HEK293T (cell line): ENCODE measurements at regions not wholly inside any gene's neighbourhood (a gene's known extent, or its start where the extent isn't known, plus 50 kb on each side); places are given as distances from the start of the nearest gene placed in this dataset.

ENCODE experiments used
- CTCF ChIA-PET: fragments of 350-600 bp; formaldehyde crosslinking; extraction: SDS; loops from one replicate; lab custom pipeline; 2021; ENCODE audit warnings: antibody characterized with exemption, inconsistent platforms; lab: Yijun Ruan, JAX
- POLR2A ChIA-PET: fragments of 350-600 bp; formaldehyde crosslinking; extraction: SDS; loops from one replicate; lab custom pipeline; 2020; ENCODE audit warnings: antibody characterized with exemption, inconsistent platforms; lab: Yijun Ruan, JAX
- DNase-seq: peaks from one replicate; pipeline ENCODE4 v3.0.0; 2012; ENCODE audit warnings: mixed read lengths; ENCODE audit errors: extremely low spot score
- ARNT ChIP-seq: fragments of 450-650 bp; IDR thresholded peaks from 2 replicates; pipeline ENCODE4 v1.6.1; 2017; ENCODE audit warnings: mild to moderate bottlenecking
- BHLHE40 ChIP-seq: fragments of 450-650 bp; IDR thresholded peaks from 2 replicates; pipeline ENCODE4 v1.6.1; 2016; ENCODE audit warnings: mild to moderate bottlenecking, moderate library complexity, borderline replicate concordance
- CTBP1 ChIP-seq: fragments of 450-650 bp; IDR thresholded peaks from 2 replicates; pipeline ENCODE4 v1.6.1; 2016; ENCODE audit warnings: borderline replicate concordance
- ELF4 ChIP-seq: fragments of 450-650 bp; IDR thresholded peaks from 2 replicates; pipeline ENCODE4 v1.6.1; 2017; ENCODE audit warnings: antibody characterized with exemption
- FOXA1 ChIP-seq: fragments of 450-650 bp; IDR thresholded peaks from 2 replicates; pipeline ENCODE4 v1.6.1; 2016; ENCODE audit warnings: mild to moderate bottlenecking
- FOXK2 ChIP-seq: fragments of 450-650 bp; IDR thresholded peaks from 2 replicates; pipeline ENCODE4 v1.6.1; 2016; ENCODE audit warnings: mild to moderate bottlenecking
- FOXM1 ChIP-seq: fragments of 450-650 bp; IDR thresholded peaks from 2 replicates; pipeline ENCODE4 v1.6.1; 2017; ENCODE audit warnings: mild to moderate bottlenecking, borderline replicate concordance
- HDGF ChIP-seq: fragments of 450-650 bp; IDR thresholded peaks from 2 replicates; pipeline ENCODE4 v1.6.1; 2017; ENCODE audit warnings: antibody characterized with exemption, borderline replicate concordance
- L3MBTL2 ChIP-seq: fragments of 450-650 bp; conservative IDR thresholded peaks from 2 replicates; pipeline ENCODE4 v1.6.1; 2016; ENCODE audit warnings: mild to moderate bottlenecking
- LEF1 ChIP-seq: fragments of 450-650 bp; IDR thresholded peaks from 2 replicates; pipeline ENCODE4 v1.6.1; 2017; ENCODE audit warnings: mild to moderate bottlenecking, borderline replicate concordance
- NFRKB ChIP-seq: fragments of 450-650 bp; IDR thresholded peaks from 2 replicates; pipeline ENCODE4 v1.6.1; 2016; ENCODE audit warnings: mild to moderate bottlenecking, moderate library complexity
- PKNOX1 ChIP-seq: fragments of 450-650 bp; IDR thresholded peaks from 2 replicates; pipeline ENCODE4 v1.6.1; 2016
- SP1 ChIP-seq: fragments of 450-650 bp; IDR thresholded peaks from 2 replicates; pipeline ENCODE4 v1.6.1; 2017
- SUZ12 ChIP-seq: fragments of 450-650 bp; IDR thresholded peaks from 2 replicates; pipeline ENCODE4 v1.6.1; 2016; ENCODE audit warnings: mild to moderate bottlenecking
- TARDBP ChIP-seq: fragments of 450-650 bp; IDR thresholded peaks from 2 replicates; pipeline ENCODE4 v1.6.1; 2016
- ZNF384 ChIP-seq: fragments of 450-650 bp; IDR thresholded peaks from 2 replicates; pipeline ENCODE4 v1.6.1; 2016

- no peak for TF ChIP-seq FOXK2
- no peak for TF ChIP-seq CTBP1
- TF ChIP-seq LEF1, result no peak
- TF ChIP-seq SUZ12, result no peak
- no peak for TF ChIP-seq PKNOX1
- no peak for TF ChIP-seq NFRKB
- no peak for TF ChIP-seq L3MBTL2
- POLR2A ChIA-PET, result no interaction called here
- CTCF ChIA-PET, result no interaction called here
- no peak for DNase-seq
These were observed 125.2 kb upstream of the MKLN1 start for GRCh38 chr7:131202451-131202850.

DNA sequence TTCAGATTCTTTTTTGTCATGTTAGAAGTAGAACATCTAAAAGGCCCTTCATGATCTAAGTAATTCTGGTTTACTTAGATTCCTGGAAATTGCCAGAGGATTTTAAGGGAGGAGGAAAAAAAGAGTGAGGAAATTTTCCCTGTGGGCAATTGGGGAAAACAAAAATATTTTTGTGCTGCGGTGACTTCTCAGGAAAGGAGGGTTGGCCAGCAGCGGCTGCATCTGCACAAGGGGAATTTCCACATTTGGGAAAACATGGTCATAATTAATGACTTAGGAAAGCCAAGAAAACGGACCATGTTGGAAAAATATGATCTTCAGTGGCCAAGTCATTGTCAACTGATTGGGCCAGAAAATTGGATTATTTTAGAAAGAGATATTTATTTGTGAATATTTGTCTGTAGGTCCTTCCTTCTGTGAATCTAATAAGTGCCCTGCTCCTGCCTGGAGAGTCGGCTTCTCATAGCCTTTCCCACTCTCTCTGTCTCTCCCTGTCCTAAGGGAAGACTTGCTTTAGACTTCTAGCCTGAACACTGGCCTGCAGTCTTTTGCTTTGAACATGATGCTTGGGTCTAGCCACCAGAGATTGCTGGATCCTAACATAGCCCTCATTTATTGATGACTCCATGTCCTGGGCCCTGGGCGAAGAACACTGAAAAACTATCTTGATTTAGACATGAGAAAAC is 124.2 kb upstream of the MKLN1 start:
- no peak for TF ChIP-seq FOXA1
- no peak for TF ChIP-seq ZNF384
- no peak for TF ChIP-seq FOXK2
- no peak for TF ChIP-seq BHLHE40
- no peak for TF ChIP-seq HDGF
- TF ChIP-seq FOXM1, result no peak
- no peak for TF ChIP-seq CTBP1
- no peak for TF ChIP-seq ELF4
- TF ChIP-seq L3MBTL2, result no peak
- no peak for TF ChIP-seq SUZ12
- TF ChIP-seq ARNT, result no peak
- no peak for TF ChIP-seq SP1
- ChIA-PET CTCF (no interaction called here), POLR2A (no interaction called here)
- DNase-seq, result no peak

- TF ChIP-seq BHLHE40 (no peak), SP1 (no peak), CTBP1 (no peak), NFRKB (no peak), FOXA1 (no peak), ELF4 (no peak), SUZ12 (no peak), PKNOX1 (no peak), ZNF384 (no peak), L3MBTL2 (no peak)
- DNase-seq, result no peak
- ChIA-PET CTCF (no interaction called here), POLR2A (no interaction called here)
These were observed 118.9 kb upstream of the MKLN1 start for GRCh38 chr7:131208777-131209176.

GRCh38 chr7:131210618-131211017 is 117.1 kb upstream of the MKLN1 start:
- no peak for DNase-seq
- no peak for TF ChIP-seq ARNT
- TF ChIP-seq SUZ12, result no peak
- CTCF ChIA-PET, result no interaction called here
- POLR2A ChIA-PET, result no interaction called here

DNA sequence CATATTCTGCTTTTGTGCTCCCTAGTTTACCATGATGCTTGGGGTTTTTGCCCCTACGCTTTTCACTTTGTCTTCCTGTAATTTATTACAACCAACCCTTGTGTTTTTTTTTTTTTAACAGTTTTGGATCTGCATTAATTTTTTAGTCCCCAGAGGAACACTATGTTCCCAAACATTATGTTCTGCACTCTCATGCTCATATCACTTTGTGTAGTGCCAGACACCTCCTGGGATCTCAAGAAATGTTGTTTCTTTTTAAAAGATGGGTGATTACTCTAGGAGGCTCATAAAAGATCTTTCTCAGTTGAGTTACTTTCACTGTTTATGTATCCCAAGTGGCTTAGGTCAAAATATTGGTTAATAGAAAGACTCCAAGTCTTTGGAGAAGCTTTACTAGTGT is 116.2 kb upstream of the MKLN1 start:
- CTCF ChIA-PET, result no interaction called here
- POLR2A ChIA-PET, result no interaction called here
- TF ChIP-seq LEF1 (no peak), HDGF (no peak), CTBP1 (no peak), FOXM1 (no peak), ARNT (no peak), PKNOX1 (no peak), SUZ12 (no peak), ZNF384 (no peak), BHLHE40 (no peak), ELF4 (no peak), SP1 (no peak), L3MBTL2 (no peak), FOXK2 (no peak), NFRKB (no peak), FOXA1 (no peak)
- DNase-seq, result no peak

- TF ChIP-seq PKNOX1, result 0 out of 2 replicates have a peak, but pooled peaks have one; percentile 18
- no peak for TF ChIP-seq TARDBP
- no peak for TF ChIP-seq SP1
- no peak for DNase-seq
- ChIA-PET POLR2A (no interaction called here), CTCF (no interaction called here)
These were observed 115.6 kb upstream of the MKLN1 start for GRCh38 chr7:131212114-131212513.
